DMS79 (cell line): ENCODE measurements at regions not wholly inside any gene's neighbourhood (a gene's known extent, or its start where the extent isn't known, plus 50 kb on each side); places are given as distances from the start of the nearest gene placed in this dataset.
"Not testable (repeated sequence)": the region's sequence is repeated elsewhere in the genome, so short reads cannot be mapped to it uniquely, and the experiment has no call there.

Source experiments
- DNase-seq: peaks from one replicate; lab custom pipeline; 2025; lab: John Stamatoyannopoulos, UW

DNA sequence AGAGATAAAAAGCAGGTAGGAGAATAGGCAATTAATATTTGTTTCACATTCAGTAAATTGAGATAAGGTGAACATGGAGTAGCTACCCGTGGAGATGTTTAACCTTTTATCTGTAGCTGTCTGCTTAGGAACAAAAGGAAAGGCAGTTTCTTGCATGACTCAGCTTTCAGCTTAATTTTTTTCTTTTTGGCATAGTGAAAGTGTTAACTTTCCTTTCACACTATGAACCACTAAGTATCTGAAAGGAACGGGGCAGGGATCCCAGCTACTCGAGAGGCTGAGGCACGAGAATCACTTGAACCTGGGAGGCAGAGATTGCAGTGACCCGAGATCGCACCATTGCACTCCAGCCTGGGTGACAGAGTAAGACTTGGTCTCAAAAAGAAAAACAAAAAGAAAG is 176.0 kb downstream of the LACC1 start:
- not testable (repeated sequence) for DNase-seq

DNA sequence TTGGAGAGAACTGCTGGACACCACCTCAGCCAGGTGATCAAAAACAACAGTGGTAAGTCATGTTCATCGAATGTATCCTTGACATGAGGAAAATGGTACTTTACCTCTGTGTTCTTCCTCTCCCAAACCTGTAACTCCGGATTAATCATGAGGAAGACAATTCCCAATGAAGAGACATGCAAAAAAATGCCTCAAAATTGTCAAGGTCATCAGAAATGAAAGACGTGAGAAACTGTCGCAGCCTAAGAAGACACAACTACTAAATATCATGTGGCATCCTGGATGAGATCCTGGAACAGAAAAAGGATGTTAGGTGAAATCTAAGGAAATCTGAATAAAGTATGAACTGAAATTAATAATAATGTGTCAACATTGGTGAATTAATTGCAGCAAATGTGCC is 178.4 kb downstream of the LACC1 start:
- no peak for DNase-seq

DNA sequence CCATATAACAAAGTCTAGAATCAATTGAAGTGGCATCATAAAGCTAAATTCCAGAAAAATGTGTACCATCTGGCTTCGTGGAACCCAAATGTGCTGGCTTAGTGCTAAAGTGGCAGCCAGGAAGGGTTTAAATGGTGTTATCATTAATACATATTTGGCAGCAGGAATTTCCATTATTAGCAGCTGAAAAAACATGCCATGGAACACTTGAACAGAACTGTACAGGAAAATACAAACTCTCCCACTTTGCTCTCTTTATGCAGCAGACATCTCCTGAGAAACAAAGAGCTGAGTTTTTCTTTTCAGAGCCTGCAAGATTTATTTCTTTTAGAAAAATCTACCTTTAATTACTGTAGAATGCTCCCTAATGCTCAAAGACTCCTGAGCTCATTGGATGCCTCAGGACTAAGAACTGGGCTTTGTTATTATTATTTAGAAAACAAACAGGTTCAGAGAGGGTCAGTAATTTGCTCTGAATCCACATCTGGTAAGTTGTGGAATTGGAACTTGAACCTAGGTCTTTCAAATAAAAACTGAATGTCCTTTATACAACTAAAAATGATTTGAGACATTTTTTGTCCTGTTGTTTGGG is 179.0 kb downstream of the LACC1 start:
- DNase-seq = no peak

DNA sequence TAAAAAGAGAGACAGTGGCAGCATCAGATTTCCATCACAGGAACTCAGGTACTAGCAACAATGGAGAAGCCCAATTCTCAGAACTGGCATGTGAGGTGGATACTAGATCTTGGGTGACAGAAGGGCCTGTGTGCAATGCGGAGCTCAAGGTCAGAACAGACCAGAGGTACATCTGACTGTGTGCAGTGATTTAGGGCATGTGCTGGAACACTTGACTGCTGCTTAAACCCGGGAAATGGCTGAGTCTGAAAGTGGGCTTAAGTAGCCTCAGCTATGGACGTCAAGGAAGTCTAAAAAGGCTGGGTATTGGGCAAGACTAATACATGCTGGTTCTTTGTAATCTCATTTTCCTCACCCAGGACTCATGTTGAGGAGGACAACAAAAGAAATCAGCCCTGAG is 182.2 kb downstream of the LACC1 start:
- DNase-seq = no peak

- DNase-seq = no peak
These were observed 183.8 kb downstream of the LACC1 start for GRCh38 chr13:44063467-44063866.

DNA sequence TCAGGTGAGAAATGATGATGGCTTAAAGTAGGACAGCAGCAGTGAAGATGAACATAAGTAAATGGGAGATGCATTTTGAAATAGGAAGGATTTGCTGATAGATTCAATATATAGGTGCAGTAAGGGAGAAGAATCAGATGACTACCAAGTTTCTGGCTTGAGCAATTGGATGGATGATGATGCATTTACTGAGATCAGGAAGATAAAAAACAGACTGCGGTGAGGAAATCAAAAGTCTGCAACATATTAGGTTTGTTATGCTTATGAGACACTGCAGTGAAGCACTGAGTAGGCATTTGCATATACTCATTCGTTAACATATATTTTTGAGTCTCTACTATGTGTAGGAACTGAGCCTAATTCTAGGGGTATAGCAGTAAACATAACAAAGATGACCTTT is 184.2 kb downstream of the LACC1 start:
- DNase-seq = no peak

DNA sequence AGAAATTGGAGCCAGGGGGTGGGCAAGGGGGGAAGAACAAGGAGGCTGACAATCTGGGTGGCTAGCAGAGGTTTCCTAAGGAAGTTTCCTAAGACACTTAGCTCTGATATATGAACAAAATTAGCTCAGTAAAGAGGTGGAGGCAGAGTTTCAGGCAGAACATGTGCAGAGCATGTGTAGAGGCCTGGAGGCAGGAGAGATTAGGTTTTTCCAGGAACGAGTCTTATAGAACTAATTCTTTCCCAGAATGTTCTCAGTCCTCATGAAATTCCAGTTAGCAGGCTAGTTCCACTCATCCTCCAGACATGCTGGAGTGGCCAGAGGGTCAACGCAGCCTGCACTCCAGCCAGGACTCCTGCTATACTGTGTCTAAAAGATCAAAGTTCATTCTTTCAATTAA is 184.7 kb downstream of the LACC1 start:
- DNase-seq = no peak

GRCh38 chr13:44068169-44068568 is 188.5 kb downstream of the LACC1 start:
- no peak for DNase-seq

DNA sequence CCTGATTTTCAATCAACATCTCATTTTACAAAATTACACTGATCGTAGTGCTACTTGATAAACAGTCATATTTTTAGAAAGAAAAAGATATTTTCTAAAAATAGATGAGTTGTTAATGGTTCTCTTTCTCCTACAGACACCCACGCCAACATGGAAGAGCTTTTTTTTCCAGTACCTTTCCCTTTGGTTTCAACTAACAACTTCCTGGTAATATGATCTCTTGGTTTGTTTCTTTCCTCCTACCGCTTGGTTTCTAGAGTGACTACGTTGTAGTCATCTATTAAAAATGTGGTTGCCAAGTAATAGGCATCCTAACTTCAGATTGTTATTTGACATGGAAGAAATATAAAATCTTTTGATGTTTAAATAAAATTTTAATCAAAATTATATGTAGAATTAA is 189.0 kb downstream of the LACC1 start:
- no peak for DNase-seq

- no peak for DNase-seq
These were observed 192.8 kb downstream of the LACC1 start for GRCh38 chr13:44072536-44072935.

- DNase-seq = no peak
These were observed 194.9 kb downstream of the LACC1 start for GRCh38 chr13:44074611-44075010.

DNA sequence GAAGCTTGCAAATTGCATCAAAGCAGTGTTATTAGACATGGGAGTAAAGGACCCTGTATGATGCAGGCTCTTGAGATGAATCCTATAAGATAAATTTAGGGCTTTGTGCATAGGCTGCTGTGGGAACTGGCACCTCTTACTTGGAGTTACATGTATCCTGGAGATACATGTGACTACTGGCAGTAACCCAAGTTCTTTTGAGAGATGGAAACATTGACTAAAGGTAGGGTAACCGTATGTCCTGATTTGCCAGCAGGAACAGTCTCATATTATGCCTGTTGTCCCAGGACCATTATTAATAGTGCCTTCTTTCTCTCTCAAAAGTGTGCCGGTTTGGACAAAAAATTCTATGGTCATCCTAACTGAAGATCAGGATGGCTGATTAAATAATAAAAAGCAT is 195.4 kb downstream of the LACC1 start:
- no peak for DNase-seq

DNA sequence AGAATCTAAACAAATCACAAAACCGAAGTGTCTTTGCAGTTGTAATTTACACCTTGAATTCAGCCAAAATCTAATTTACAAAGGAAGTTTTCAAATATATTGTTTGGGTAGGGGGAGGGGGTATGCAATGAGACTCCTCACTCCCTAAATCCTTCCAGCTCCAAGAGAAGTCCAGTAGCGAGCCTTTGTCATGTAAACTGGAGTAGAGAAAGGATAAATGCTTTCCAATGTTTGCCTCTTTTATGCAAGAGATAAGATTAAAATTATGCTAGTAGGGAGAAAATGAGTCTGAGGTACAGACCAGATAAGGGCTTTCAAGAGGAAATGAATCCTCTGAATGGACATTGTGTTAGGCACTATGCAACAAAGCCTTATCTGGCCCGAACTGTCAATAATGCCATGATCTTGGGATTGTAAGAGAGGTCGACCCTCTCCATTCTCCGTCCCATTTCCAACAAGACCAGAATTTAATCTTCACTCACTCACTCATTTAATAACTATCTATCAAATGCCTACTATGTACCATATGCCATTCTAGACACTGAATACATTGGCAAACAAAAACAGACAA is 199.2 kb downstream of the LACC1 start:
- no peak for DNase-seq

- DNase-seq = no peak
These were observed 199.9 kb downstream of the LACC1 start for GRCh38 chr13:44079413-44080205.

DNA sequence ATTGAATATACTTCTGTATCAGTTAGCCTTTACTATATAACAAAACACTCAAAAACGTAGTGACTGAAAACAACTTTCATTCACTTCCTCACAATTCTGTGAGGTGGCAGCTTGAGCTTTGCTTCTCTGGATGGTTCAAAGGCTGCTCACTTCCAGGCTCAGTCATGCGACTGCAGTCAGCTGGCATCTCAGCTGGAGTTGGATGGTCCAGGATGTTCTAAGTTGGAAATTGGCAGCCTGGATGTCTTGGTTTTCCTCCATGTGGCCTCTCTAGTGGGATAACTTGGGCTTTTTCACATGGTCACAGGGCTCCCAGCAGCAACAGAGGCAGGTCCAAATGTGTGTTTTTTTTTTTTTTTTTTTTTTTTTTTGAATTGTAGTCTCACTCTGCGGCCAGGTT is 204.4 kb downstream of the LACC1 start:
- DNase-seq = no peak

- no peak for DNase-seq
These were observed 206.7 kb downstream of the LACC1 start for GRCh38 chr13:44086389-44086788.

GRCh38 chr13:44088411-44088810 is 208.7 kb downstream of the LACC1 start:
- DNase-seq = no peak

DNA sequence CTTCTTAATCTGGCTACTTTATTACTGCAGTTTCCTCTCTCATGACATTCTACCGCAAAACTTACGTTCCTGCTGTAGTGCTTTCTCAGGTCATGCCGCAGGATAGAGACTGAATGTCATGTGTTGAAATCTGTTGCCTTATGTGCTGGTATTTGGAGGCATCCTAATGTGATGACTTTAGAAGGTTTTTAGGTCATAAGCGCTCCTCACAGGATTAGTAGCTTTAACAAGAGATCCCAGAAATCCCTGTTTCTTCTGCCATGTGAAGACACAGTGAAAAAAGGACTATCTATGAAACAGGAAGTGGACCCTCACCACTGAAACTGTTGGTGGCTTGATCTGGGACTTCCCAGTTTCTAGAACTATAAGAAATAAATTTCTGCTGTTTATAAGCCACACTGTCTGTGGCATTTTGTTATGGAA is 209.3 kb downstream of the LACC1 start:
- DNase-seq = no peak

DNA sequence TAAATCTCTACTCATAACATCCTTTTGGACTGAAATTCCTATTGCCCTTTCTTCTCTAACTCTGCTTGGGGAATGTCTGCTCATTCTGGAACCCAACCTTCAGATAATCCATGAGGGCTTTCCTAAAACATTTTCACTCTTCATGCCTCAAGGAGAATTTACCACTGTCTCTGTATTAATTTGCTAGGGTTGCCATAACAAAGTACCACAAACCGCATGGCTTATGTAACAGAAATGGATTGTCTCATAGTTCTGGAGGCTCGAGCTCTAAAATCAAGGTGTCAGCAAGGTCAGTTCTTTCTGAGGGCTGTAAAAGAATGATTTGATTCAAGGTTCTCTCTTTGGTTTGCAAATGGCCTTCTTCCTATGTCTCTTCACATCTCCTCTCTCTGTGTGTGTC is 209.7 kb downstream of the LACC1 start:
- DNase-seq = no peak

- DNase-seq = no peak
These were observed 212.6 kb downstream of the LACC1 start for GRCh38 chr13:44092078-44092970.

- no peak for DNase-seq
These were observed 214.2 kb downstream of the LACC1 start for GRCh38 chr13:44093607-44094564.
